BLaER1 treated with 17β-estradiol and CSF1 and Interleukin-3, amounts not matched to agents 10 nM and 100 nM (cell line): ENCODE measurements at regions not wholly inside any gene's neighbourhood (a gene's known extent, or its start where the extent isn't known, plus 50 kb on each side); places are given as distances from the start of the nearest gene placed in this dataset.
A peak's percentile ranks its signal among the peaks of the same experiment; 100 is the strongest.

ENCODE experiments used
- H3K27ac ChIP-seq, 11 experiments: shearing (Covaris generic); formaldehyde crosslinking; 2 replicates each; pipeline ENCODE4 v1.8.1; 2022
- H3K27me3 ChIP-seq, 11 experiments: shearing (Covaris generic); formaldehyde crosslinking; 2 replicates each; pipeline ENCODE4 v1.8.1; 2022
- H3K36me3 ChIP-seq, 11 experiments: shearing (Covaris generic); formaldehyde crosslinking; 2 replicates each; pipeline ENCODE4 v1.8.1; 2022
- H3K4me1 ChIP-seq, 10 experiments: shearing (Covaris generic); formaldehyde crosslinking; 2 replicates each; pipeline ENCODE4 v1.8.1; 2022
- H3K4me2 ChIP-seq, 11 experiments: shearing (Covaris generic); formaldehyde crosslinking; 2 replicates each; pipeline ENCODE4 v1.8.1; 2022
- H3K4me3 ChIP-seq, 10 experiments: shearing (Covaris generic); formaldehyde crosslinking; 2 replicates each; pipeline ENCODE4 v1.8.1; 2022
- H3K9ac ChIP-seq, 11 experiments: shearing (Covaris generic); formaldehyde crosslinking; 2 replicates each; pipeline ENCODE4 v1.8.1; 2022
- H3K9me3 ChIP-seq, 11 experiments: shearing (Covaris generic); formaldehyde crosslinking; replicated peaks in 1 of 11; 2 replicates each; pipeline ENCODE4 v1.8.1; 2022
- H4K20me1 ChIP-seq, 11 experiments: shearing (Covaris generic); formaldehyde crosslinking; 2 replicates each; pipeline ENCODE4 v1.8.1; 2022
- Cebpa-rat ChIP-seq, 11 experiments: shearing (Covaris generic); IDR thresholded peaks; 2 replicates each; pipeline ENCODE4 v1.8.1; 2022

GRCh38 chr20:50370036-50370566 is 140.1 kb upstream of the PTPN1 start:
- H3K36me3 ChIP-seq: no peaks in the 10 kb centered on the region
- no peak for TF ChIP-seq Cebpa-rat (IDR thresholded peaks at IDR 0.05)
- peak overlapping the region in 4 of 11 experiments; percentile 1 to 52 (median 32); a peak in 3 of 22 replicates for H3K9ac ChIP-seq
- H3K27ac ChIP-seq: peak overlapping the region in 5 of 11 experiments; percentile 13 to 82 (median 76); a peak in 6 of 22 replicates
- H3K27me3 ChIP-seq: no peaks in the 10 kb centered on the region
- H3K4me3 ChIP-seq: no peak overlapping the region
- H3K4me1 ChIP-seq: peaks cover 26 to 71% (median 63%) of the 10 kb centered on the region in 10 experiments
- peak overlapping the region in 10 of 11 experiments; percentile 9 to 84 (median 72); a peak in 18 of 22 replicates for H3K4me2 ChIP-seq
- peaks cover 0 to 5% (median 0%) of the 10 kb centered on the region in 11 experiments; a peak in 1 of 22 replicates for H3K9me3 ChIP-seq
- H4K20me1 ChIP-seq: no peaks in the 10 kb centered on the region

- H3K9ac ChIP-seq: no peak overlapping the region
- TF ChIP-seq Cebpa-rat (IDR thresholded peaks at IDR 0.05): no peak
- H3K9me3 ChIP-seq: peaks cover 0 to 5% (median 0%) of the 10 kb centered on the region in 11 experiments; a peak in 1 of 22 replicates
- H3K4me1 ChIP-seq: peaks cover 17 to 60% (median 53%) of the 10 kb centered on the region in 10 experiments
- no peaks in the 10 kb centered on the region for H3K27me3 ChIP-seq
- no peak overlapping the region for H3K4me3 ChIP-seq
- H3K27ac ChIP-seq: peak overlapping the region in 1 of 11 experiments; percentile 20; a peak in 3 of 22 replicates
- no peaks in the 10 kb centered on the region for H4K20me1 ChIP-seq
- no peaks in the 10 kb centered on the region for H3K36me3 ChIP-seq
- peak overlapping the region in 2 of 11 experiments; percentile 2 to 16; a peak in 2 of 22 replicates for H3K4me2 ChIP-seq
Measured at GRCh38 chr20:50371878-50372769, 138.1 kb upstream of the PTPN1 start.

- Histone ChIP-seq H4K20me1 (no peaks in the 10 kb centered on the region), H3K4me1 (peaks cover 16 to 57% (median 50%) of the 10 kb centered on the region in 10 experiments), H3K9ac (no peak overlapping the region), H3K4me3 (no peak overlapping the region), H3K27ac (peak overlapping the region in 1 of 11 experiments; percentile 20; a peak in 2 of 22 replicates), H3K27me3 (no peaks in the 10 kb centered on the region), H3K9me3 (no peaks in the 10 kb centered on the region), H3K36me3 (no peaks in the 10 kb centered on the region), H3K4me2 (no peak overlapping the region)
- TF ChIP-seq Cebpa-rat (IDR thresholded peaks at IDR 0.05): no peak
Measured at GRCh38 chr20:50372770-50373088, 137.5 kb upstream of the PTPN1 start.

- no peaks in the 10 kb centered on the region for H4K20me1 ChIP-seq
- no peak for TF ChIP-seq Cebpa-rat (IDR thresholded peaks at IDR 0.05)
- H3K36me3 ChIP-seq: no peaks in the 10 kb centered on the region
- H3K4me2 ChIP-seq: no peak overlapping the region
- H3K4me1 ChIP-seq: peaks cover 19 to 49% (median 43%) of the 10 kb centered on the region in 10 experiments
- no peak overlapping the region for H3K9ac ChIP-seq
- H3K9me3 ChIP-seq: no peaks in the 10 kb centered on the region
- no peaks in the 10 kb centered on the region for H3K27me3 ChIP-seq
- no peak overlapping the region for H3K4me3 ChIP-seq
- H3K27ac ChIP-seq: no peak overlapping the region
Measured at GRCh38 chr20:50373674-50374286, 136.4 kb upstream of the PTPN1 start.

- no peaks in the 10 kb centered on the region for H3K9me3 ChIP-seq
- no peak overlapping the region for H3K27ac ChIP-seq
- no peak overlapping the region for H3K4me3 ChIP-seq
- H3K36me3 ChIP-seq: no peaks in the 10 kb centered on the region
- H3K4me1 ChIP-seq: peaks cover 24 to 49% (median 43%) of the 10 kb centered on the region in 10 experiments
- no peaks in the 10 kb centered on the region for H4K20me1 ChIP-seq
- H3K27me3 ChIP-seq: no peaks in the 10 kb centered on the region
- H3K9ac ChIP-seq: no peak overlapping the region
- no peak for TF ChIP-seq Cebpa-rat (IDR thresholded peaks at IDR 0.05)
- H3K4me2 ChIP-seq: peak overlapping the region in 1 of 11 experiments; percentile 30; a peak in 2 of 22 replicates
Measured at GRCh38 chr20:50374541-50375078, 135.6 kb upstream of the PTPN1 start.

GRCh38 chr20:50376179-50376887 is 133.8 kb upstream of the PTPN1 start:
- peak overlapping the region in 10 of 11 experiments; percentile 28 to 77 (median 48); a peak in 16 of 22 replicates for H3K4me2 ChIP-seq
- H3K36me3 ChIP-seq: no peaks in the 10 kb centered on the region
- peak overlapping the region in 6 of 11 experiments; percentile 1 to 42 (median 24); a peak in 4 of 22 replicates for H3K9ac ChIP-seq
- H3K4me1 ChIP-seq: peaks cover 26 to 56% (median 47%) of the 10 kb centered on the region in 10 experiments
- peak overlapping the region in 1 of 11 experiments; percentile 22; a peak in 1 of 22 replicates for H3K27ac ChIP-seq
- TF ChIP-seq Cebpa-rat (IDR thresholded peaks at IDR 0.05): no peak
- H3K9me3 ChIP-seq: no peaks in the 10 kb centered on the region
- no peak overlapping the region for H3K4me3 ChIP-seq
- H3K27me3 ChIP-seq: no peaks in the 10 kb centered on the region
- no peaks in the 10 kb centered on the region for H4K20me1 ChIP-seq

- H3K36me3 ChIP-seq: no peaks in the 10 kb centered on the region
- no peaks in the 10 kb centered on the region for H3K27me3 ChIP-seq
- no peak overlapping the region for H3K4me3 ChIP-seq
- no peak for TF ChIP-seq Cebpa-rat (IDR thresholded peaks at IDR 0.05)
- no peaks in the 10 kb centered on the region for H3K9me3 ChIP-seq
- peak overlapping the region in 1 of 11 experiments; percentile 22; a peak in 1 of 22 replicates for H3K27ac ChIP-seq
- peak overlapping the region in 7 of 11 experiments; percentile 1 to 53 (median 29); a peak in 6 of 22 replicates for H3K9ac ChIP-seq
- H4K20me1 ChIP-seq: no peaks in the 10 kb centered on the region
- peak overlapping the region; percentile 28 to 77 (median 46); a peak in 18 of 22 replicates for H3K4me2 ChIP-seq
- H3K4me1 ChIP-seq: peaks cover 32 to 63% (median 48%) of the 10 kb centered on the region in 10 experiments
Measured at GRCh38 chr20:50376888-50377459, 133.2 kb upstream of the PTPN1 start.
